Stomach (tissue), 4 donors: ENCODE measurements at regions not wholly inside any gene's neighbourhood (a gene's known extent, or its start where the extent isn't known, plus 50 kb on each side); places are given as distances from the start of the nearest gene placed in this dataset.

Experiments used
- EP300 ChIP-seq: sonication (generic); formaldehyde crosslinking; IDR thresholded peaks from one replicate; pipeline ENCODE4 v1.6.1; 2017; ENCODE audit warnings: antibody characterized with exemption
- POLR2A ChIP-seq, 4 donors: fragments of 450-650 bp; IDR thresholded peaks; one replicate each; pipeline ENCODE4 v1.6.1; 2016; ENCODE audit warnings: antibody characterized with exemption in 4 of 4, control low read depth in 2 of 4, mild to moderate bottlenecking in 1 of 4, moderate library complexity in 1 of 4
- POLR2AphosphoS5 ChIP-seq, 3 donors: sonication (generic); formaldehyde crosslinking; IDR thresholded peaks; one replicate each; pipeline ENCODE4 v1.6.1; 2016; ENCODE audit warnings: antibody characterized with exemption in 3 of 3
- TF ChIP-seq, protein P1 (sequence below), 7 experiments: fragments of 450-650 bp in 4 of 7; fragments of 200-600 bp in 3 of 7; sonication (generic) in 3 of 7; IDR thresholded peaks; one replicate each; pipeline ENCODE4 v1.5.1; 2016 to 2019; ENCODE audit warnings: antibody characterized with exemption in 7 of 7, control low read depth in 2 of 7, mild to moderate bottlenecking in 1 of 7

DNA sequence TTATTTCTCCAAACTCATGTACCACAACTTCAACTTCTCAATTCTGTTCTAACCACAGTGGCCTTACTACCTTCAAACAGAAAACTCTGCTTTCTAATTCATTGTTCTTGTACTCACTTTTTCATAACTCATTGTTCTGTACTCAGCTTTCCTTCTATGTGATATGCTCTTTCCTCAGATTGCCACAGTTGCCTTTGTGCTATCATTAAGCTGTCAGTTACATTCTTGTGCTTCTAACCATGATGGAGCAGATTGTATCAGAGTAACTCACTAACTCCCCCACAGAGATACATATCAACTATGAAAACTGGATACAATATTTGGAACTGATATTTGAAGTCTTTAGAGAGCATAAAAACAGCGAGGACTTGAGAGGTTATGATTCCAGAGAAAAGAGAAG is 1213.7 kb downstream of the KCNT2 start:
- TF ChIP-seq, protein P1, sequence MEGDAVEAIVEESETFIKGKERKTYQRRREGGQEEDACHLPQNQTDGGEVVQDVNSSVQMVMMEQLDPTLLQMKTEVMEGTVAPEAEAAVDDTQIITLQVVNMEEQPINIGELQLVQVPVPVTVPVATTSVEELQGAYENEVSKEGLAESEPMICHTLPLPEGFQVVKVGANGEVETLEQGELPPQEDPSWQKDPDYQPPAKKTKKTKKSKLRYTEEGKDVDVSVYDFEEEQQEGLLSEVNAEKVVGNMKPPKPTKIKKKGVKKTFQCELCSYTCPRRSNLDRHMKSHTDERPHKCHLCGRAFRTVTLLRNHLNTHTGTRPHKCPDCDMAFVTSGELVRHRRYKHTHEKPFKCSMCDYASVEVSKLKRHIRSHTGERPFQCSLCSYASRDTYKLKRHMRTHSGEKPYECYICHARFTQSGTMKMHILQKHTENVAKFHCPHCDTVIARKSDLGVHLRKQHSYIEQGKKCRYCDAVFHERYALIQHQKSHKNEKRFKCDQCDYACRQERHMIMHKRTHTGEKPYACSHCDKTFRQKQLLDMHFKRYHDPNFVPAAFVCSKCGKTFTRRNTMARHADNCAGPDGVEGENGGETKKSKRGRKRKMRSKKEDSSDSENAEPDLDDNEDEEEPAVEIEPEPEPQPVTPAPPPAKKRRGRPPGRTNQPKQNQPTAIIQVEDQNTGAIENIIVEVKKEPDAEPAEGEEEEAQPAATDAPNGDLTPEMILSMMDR (IDR thresholded peaks at IDR 0.05): no peak
- no peak for TF ChIP-seq POLR2A (IDR thresholded peaks at IDR 0.05)
- no peak for TF ChIP-seq EP300
- no peak for TF ChIP-seq POLR2AphosphoS5 (IDR thresholded peaks at IDR 0.05)
